Renal cortex interstitium (tissue), 11 donors: ENCODE measurements at regions not wholly inside any gene's neighbourhood (a gene's known extent, or its start where the extent isn't known, plus 50 kb on each side); places are given as distances from the start of the nearest gene placed in this dataset.
A peak's percentile ranks its signal among the peaks of the same experiment; 100 is the strongest.
"Not testable (repeated sequence)": the region's sequence is repeated elsewhere in the genome, so short reads cannot be mapped to it uniquely, and the experiment has no call there.

ENCODE experiments used
- DNase-seq, 11 donors: peaks; one replicate each; pipeline ENCODE4 v3.0.0-alpha.2; 2013; ENCODE audit warnings: low read depth in 9 of 11, low spot score in 4 of 11; ENCODE audit errors: extremely low read depth in 1 of 11

DNA sequence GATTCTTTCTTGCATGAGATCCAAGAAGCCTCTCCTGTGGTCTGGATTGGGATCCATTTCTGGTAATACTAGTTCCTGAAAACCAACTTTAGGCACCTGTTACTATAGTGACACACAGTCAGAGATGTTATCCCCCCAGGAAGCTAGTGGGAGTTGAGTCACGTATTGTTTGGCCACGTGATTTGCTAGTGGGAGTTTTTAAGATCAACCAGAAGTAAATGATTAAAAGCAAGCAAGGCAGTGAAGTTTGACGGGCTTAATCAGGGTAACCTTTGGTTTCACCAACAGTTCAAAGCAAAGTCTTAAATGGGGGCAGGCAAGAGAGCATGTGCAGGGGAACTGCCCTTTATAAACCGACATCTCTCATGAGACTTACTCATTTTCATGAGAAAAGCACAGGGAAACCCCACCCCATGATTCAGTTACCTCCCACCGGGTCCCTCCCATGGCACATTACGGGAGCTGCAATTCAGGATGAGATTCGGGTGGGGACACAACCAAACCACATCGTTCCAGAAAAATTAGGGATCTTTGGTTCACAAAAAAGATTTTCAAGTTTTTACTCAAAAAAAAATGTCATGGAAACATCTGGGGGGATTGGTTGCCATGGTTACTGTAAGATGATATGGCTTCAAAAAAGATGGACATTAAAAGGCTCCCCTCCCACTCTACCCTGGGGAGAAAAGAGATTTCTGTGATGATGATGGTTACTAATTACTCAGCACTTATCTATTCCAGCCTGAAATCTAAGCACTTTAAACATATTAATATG is 483.1 kb upstream of the ERCC4 start:
- DNase-seq: peak; percentile 44 to 89 (median 65)

DNA sequence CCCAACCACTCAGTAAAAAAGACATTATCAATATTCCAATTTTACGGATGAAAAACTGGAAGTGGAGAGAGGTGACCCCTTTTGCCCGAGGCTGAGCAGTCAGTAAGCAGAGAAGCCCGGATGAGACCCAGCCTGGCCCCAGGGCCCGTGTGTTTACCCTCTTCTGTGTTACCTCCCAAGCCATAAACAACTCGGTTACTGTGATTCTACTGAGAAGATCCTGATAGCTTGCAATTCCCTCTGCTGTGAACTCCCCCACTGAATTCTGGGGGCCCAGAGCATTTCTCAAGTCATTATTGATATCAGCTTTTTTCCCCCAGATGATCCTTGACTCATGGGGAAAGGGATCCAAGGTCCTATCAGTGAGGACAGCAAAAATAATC is 482.6 kb upstream of the ERCC4 start:
- no peak for DNase-seq

DNA sequence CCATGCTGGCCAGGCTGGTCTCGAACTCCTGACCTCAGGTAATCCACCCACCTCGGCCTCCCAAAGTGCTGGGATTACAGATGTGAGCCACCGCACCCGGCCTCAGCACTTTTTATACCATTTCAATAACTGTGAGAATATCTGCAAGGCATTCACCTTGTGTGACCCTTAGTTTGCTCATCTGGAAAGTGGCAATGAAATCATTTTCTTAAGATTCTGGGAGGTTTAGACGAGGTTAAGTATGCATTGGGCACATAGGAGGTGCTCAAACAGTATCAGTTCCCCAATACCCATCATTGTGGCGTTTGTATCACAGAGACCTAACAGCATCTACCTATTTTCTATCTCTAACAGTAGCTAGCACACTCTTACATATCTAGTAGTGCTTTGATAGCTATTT is 481.9 kb upstream of the ERCC4 start:
- DNase-seq: no peak

- DNase-seq: no peak
These were observed 480.2 kb upstream of the ERCC4 start for GRCh38 chr16:13439766-13440165.

- no peak for DNase-seq
These were observed 478.3 kb upstream of the ERCC4 start for GRCh38 chr16:13441675-13442074.

GRCh38 chr16:13448346-13448745 is 471.6 kb upstream of the ERCC4 start:
- no peak for DNase-seq

DNA sequence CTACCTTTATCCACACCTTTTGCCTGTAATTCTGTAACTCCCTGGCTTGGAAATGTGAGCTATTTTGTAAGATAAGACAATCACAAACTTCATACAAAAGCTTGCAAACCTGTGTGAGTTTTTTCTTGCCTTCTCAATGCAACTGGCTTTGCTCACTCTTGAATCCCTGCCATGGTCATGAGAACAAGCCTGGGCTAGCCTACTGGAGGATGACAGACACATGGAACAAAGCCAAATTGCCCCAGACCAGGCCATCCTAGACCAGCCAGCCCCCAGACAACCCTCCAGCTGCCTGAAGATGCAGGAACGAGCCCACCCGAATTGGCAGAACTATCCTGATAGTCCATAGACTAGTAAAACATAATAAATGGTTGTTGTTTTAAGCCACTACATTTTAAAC is 466.6 kb upstream of the ERCC4 start:
- no peak for DNase-seq

- DNase-seq: no peak
These were observed 465.9 kb upstream of the ERCC4 start for GRCh38 chr16:13453938-13454553.

DNA sequence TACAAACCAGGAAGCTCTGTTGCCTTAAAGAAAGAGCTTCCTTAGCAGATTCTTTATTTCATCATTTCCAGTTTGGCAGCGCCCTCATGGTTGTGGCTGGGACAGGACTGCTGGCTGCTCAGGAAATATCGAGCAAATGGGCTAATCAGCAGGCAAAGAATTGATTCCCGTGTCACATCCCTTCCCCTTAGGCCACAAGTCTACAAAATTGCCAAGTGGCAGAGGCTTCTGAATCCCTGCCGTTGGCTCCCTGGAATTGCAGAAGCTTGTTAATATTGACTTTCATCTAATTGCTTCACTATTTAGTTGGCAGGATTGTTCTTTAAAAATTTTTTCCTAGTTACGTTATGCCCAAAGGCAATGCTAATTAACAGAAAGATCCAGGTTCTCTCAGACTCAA is 456.3 kb upstream of the ERCC4 start:
- DNase-seq: no peak

DNA sequence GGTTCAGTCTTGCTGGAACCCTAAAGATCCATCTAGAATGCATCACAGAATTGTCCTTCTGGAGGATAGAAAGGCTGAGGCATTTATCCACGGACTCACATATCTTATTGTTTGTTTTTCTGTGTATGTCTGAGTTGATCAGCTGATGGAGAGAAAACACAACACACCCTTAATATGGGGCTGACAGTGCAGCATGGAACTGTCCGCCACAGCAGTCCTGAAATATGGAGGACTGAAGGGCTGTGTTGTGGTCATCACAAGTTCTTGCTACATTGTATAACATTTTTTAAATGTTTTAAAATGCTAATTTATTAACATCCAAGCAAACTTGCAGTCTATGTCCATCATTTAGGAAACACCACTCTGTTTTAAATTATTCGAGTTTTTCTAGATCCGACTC is 448.9 kb upstream of the ERCC4 start:
- peak in 7 of 11 donors; percentile 10 to 28 (median 25) for DNase-seq

DNA sequence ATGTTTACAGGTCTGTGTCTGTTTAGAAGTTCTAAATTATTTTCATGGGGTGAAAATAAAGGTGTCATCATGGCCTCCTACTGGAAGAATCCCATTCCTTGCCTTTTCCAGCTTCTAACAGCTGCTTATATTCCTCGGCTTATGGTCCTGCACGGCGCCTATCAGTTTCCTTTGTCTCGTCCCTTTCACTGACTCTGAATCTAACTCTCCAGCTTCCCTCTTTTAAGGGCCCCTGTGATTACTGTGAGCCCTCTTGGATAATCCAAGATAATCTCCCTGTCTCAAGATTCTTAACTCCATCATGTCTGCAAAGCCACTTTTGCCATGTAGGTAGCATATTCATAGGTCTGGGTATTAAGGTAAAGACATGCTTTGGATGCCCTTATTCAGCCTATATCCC is 441.0 kb upstream of the ERCC4 start:
- DNase-seq: no peak

GRCh38 chr16:13479549-13479948 is 440.4 kb upstream of the ERCC4 start:
- no peak for DNase-seq

- DNase-seq: no peak
These were observed 439.2 kb upstream of the ERCC4 start for GRCh38 chr16:13480801-13481200.

GRCh38 chr16:13483121-13483520 is 436.8 kb upstream of the ERCC4 start:
- DNase-seq: no peak

GRCh38 chr16:13489416-13489815 is 430.5 kb upstream of the ERCC4 start:
- DNase-seq: not testable (repeated sequence)

GRCh38 chr16:13492046-13492445 is 427.9 kb upstream of the ERCC4 start:
- DNase-seq: no peak

DNA sequence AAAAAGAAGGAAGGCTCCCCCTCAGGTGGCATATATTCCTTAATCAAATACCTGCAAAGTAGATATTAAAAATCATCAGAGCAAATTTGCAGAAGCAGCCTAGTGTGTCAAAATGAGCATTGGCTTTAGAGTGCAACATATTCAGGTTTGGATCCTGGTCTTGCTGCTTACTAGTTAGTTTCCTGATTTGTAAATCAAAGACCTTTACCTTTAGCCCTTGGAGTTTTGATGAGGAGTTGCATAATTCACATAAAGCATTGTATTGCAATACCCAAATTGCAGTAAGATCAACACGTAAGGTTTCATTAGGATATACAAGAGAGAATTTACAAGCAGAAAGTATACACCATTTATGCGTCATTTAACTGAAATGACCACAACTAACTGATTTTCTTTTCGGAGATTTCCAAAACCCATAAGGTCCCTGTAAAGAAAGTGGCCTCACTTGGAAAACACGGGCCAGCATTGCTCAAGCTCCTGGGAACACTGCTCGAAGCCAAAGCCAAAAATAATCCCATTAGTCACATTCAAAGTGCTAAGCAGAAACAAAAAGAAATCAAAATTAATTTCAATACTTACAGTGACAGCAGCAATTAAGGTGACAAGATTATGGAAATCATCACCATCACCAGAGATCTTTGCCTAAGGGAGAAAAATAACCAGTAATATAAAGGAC is 415.9 kb upstream of the ERCC4 start:
- DNase-seq: no peak

- no peak for DNase-seq
These were observed 412.4 kb upstream of the ERCC4 start for GRCh38 chr16:13507530-13507929.

DNA sequence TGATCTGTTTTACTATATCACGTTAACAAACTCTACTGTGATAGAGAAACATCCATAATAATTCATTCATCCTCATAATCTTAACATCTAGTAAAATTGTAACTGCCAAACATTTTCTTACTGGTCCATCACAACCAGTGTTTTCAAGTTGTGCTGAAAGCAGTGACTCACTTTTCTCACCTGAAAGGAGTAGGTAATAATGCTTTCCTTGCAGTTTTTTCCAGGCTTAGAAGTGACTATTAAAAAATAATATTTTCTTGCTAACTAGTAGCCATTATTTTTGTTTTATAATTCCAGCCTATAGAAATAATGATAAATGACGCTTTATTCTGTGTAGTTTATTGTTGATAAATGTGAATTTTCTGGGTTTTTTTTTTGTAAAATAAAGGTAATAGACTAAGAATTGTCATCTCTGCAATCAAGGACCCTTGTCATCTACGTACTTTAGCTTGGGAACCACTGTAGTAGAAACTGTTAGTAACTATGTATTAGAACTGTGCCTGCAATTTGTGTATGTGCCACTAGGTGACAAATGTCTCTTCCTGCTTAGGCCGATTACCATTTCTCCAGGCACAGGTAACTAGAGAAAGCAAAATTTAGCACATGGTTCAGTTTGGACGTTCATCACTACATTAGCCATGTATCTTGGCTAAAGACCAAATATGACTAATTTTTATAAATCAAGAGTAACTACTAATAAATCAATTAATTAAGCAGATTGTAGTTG is 409.4 kb upstream of the ERCC4 start:
- DNase-seq: no peak

GRCh38 chr16:13517841-13518240 is 402.1 kb upstream of the ERCC4 start:
- DNase-seq: no peak
